GM13977 (cell line): ENCODE measurements at regions not wholly inside any gene's neighbourhood (a gene's known extent, or its start where the extent isn't known, plus 50 kb on each side); places are given as distances from the start of the nearest gene placed in this dataset.

Source experiments
- DNase-seq: peaks from one replicate; pipeline ENCODE4 v3.0.0; 2012; ENCODE audit warnings: low spot score
- CTCF ChIP-seq: IDR thresholded peaks from 2 replicates; pipeline ENCODE4 v1.5.1; 2012; ENCODE audit warnings: mild to moderate bottlenecking, control low read depth; ENCODE audit not compliant: insufficient read depth; ENCODE audit errors: extremely low read depth, missing control alignments
- in situ Hi-C: fragments of 300-500 bp; cut with MboI; formaldehyde crosslinking; loops from one replicate; pipeline ENCODE4 v1.12.0; 2022; ENCODE audit warnings: low sequenced_read_pairs, low pct_unique_long_range_greater_than_20kb, mixed read lengths, inconsistent platforms; ENCODE audit not compliant: unreplicated experiment

- no peak for TF ChIP-seq CTCF
- in situ Hi-C loops: no loop called here
Observed at GRCh38 chr9:118091226-118091625, 387.0 kb downstream of the TLR4 start.

DNA sequence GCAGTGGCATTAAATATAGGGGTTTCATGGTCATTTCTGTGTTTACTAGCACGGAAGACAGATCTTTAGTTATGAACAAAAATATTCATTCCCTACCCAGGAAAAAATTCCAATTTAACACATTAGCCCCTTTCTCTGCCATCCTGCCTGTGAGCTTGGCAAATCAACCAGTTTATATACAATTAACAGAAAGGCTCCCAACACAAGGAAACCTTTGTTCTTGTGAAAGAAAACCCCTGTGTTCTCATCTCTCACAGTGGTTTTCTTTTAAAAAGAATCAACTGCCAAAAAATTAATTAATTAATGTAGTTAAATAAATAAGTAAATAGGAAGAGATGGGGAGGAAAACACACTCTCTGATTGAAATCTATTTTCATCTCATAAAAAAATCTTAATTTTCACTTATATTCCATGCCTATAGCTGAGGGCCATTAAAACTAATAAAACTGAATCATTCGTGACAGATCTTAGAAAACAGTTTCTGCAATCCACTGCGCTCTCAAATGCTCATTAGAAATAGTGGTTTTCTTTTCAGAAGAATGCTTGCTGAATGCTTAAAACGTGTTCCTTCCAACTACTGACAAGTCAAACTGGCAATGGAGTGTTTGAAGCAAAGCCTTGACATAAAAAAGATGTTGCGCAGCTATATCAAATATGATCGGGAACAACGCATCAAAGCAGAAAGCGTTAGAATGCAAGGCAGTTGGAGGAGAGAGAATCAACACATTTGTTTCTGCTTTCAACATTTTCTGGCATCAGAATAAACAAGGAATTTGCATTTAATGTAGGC is 387.7 kb downstream of the TLR4 start:
- DNase-seq: no peak
- no peak for TF ChIP-seq CTCF
- in situ Hi-C loops: no loop called here

More at GRCh38 chr9:118091226-118091625, 387.0 kb downstream of the TLR4 start:
- DNase-seq: no peak

- DNase-seq: no peak
- no peak for TF ChIP-seq CTCF
- in situ Hi-C loops: no loop called here
Observed at GRCh38 chr9:118094387-118094786, 390.2 kb downstream of the TLR4 start.

DNA sequence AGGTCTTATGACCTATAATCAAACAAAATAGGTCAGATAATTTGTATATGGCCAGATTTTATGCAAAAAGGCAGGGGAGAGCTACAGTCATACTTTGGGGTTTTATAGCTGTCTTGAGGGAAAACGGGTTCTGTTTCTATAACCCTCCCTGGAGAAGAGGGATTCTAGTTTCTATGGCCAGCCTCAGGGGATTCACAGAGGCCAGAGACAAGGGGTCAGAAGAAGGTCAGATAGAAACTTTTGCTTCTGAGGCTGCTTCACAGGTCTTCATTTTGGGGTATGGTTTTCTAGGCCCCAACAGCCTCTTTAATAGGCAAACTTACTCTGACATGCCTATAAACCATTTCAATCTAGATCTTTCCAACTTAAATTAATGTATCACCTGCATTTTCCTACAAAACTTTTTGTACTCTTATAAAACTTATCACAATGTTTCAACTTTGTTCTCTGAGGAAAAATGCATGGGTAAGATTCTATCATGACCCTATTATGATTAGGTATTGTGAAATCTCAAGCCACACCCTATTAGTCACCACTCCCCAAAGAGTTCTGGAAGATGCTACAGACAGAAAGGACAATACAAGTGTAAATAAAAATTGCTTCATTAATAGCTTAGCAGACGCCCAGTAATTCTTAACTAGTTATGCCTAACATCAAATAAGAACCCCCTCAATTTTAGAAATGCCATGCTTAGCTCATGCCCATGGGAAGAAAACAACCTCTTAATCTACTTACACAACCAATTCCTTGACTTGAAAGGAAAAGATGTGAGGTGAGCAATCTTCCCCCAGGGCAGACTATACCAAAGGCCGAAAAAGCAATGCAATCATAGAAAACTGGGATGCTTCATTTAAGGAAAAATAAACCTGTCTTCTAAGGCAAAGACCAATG is 396.6 kb downstream of the TLR4 start:
- no peak for TF ChIP-seq CTCF
- in situ Hi-C loops: no loop called here
- no peak for DNase-seq

GRCh38 chr9:118104363-118104762 is 400.2 kb downstream of the TLR4 start:
- no peak for TF ChIP-seq CTCF
- in situ Hi-C loops: no loop called here
- no peak for DNase-seq

GRCh38 chr9:118108971-118109370 is 404.8 kb downstream of the TLR4 start:
- in situ Hi-C loops: no loop called here
- DNase-seq: no peak
- TF ChIP-seq CTCF: no peak
